AG09309 (cell line): ENCODE measurements at regions not wholly inside any gene's neighbourhood (a gene's known extent, or its start where the extent isn't known, plus 50 kb on each side); places are given as distances from the start of the nearest gene placed in this dataset.

Experiments
- DNase-seq: peaks from one replicate; pipeline ENCODE4 v3.0.0-alpha.2; 2010; ENCODE audit warnings: low read depth
- H3K4me3 ChIP-seq: 2 replicates; pipeline ENCODE4 v1.5.1; 2011; ENCODE audit warnings: mild to moderate bottlenecking, low read depth, low read length, moderate library complexity; ENCODE audit not compliant: control insufficient read depth
- TF ChIP-seq, protein P1 (sequence below): IDR thresholded peaks from 2 replicates; pipeline ENCODE4 v1.5.1; 2011; ENCODE audit warnings: mild to moderate bottlenecking, low read depth, low read length, inconsistent platforms; ENCODE audit not compliant: insufficient read depth, control insufficient read depth; ENCODE audit errors: missing control alignments

DNA sequence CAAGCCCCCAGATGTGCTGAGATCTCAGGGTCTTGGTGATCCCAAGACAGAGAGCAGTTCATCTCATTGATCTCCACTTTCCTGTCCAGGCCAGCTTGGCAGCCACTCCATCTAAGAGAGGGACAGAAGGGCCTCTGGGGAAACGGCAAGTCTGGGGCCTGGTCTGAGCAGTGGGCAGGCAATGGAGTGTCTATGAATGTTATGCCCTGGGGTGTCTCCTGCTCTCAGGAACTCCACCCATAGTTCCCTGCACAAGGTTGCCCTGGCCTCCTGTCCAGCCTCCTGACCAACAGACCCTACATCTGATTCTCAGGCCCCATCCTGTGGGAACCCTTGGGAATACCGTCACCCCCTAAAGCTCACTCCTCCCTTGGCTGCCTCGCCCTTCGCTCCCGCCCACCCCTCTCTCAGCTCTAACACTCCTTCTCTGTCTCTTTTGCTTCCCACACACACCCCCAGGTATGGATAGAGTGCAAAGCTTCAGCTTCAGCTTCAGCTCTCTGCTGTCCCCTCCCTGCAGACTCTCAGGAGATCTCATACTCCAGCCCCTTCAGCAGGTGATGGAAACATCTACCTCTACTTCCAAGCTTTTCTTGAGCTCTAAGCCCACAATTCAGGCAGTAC, 83.0 kb downstream of the HIF1AN start:
- DNase-seq: no peak
- TF ChIP-seq, protein P1, sequence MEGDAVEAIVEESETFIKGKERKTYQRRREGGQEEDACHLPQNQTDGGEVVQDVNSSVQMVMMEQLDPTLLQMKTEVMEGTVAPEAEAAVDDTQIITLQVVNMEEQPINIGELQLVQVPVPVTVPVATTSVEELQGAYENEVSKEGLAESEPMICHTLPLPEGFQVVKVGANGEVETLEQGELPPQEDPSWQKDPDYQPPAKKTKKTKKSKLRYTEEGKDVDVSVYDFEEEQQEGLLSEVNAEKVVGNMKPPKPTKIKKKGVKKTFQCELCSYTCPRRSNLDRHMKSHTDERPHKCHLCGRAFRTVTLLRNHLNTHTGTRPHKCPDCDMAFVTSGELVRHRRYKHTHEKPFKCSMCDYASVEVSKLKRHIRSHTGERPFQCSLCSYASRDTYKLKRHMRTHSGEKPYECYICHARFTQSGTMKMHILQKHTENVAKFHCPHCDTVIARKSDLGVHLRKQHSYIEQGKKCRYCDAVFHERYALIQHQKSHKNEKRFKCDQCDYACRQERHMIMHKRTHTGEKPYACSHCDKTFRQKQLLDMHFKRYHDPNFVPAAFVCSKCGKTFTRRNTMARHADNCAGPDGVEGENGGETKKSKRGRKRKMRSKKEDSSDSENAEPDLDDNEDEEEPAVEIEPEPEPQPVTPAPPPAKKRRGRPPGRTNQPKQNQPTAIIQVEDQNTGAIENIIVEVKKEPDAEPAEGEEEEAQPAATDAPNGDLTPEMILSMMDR: no peak
- H3K4me3 ChIP-seq: no peak overlapping the region

DNA sequence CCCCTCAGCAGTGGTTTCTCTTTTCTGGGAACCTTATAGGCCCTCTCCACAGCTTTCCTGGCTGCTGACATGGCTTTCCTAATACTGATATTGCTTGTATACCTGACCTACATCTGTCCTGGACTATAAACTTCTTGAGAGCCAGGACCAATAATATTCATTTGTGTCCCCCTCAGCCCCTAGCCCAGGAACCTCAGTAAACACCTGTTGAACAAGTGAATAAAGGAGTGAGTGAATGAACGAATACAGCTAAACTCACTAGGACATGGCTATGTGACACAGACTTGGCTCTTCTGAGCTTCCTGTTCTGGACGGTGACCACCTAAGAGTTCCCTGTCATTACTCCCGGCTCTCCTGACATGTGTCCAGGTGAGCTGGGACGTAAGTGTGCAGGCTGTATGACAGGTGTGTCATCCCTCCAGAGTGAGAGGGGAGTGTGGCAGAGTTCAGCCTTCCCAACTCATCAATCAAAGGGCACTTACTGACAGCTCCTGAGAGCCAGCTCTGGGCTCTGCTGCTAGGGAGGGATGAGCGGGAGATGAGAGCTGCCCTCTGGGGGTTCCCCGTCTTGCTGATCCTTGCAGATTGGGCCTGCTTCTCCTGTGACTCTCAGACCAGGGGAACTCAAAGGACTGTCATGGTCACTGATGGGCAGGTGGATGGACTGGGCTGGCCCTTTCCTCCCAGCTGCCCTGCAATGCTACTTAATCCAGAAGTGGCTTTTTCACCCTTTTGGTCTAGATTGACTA, 84.5 kb downstream of the HIF1AN start:
- TF ChIP-seq, protein P1: no peak
- no peak overlapping the region for H3K4me3 ChIP-seq
- DNase-seq: no peak

DNA sequence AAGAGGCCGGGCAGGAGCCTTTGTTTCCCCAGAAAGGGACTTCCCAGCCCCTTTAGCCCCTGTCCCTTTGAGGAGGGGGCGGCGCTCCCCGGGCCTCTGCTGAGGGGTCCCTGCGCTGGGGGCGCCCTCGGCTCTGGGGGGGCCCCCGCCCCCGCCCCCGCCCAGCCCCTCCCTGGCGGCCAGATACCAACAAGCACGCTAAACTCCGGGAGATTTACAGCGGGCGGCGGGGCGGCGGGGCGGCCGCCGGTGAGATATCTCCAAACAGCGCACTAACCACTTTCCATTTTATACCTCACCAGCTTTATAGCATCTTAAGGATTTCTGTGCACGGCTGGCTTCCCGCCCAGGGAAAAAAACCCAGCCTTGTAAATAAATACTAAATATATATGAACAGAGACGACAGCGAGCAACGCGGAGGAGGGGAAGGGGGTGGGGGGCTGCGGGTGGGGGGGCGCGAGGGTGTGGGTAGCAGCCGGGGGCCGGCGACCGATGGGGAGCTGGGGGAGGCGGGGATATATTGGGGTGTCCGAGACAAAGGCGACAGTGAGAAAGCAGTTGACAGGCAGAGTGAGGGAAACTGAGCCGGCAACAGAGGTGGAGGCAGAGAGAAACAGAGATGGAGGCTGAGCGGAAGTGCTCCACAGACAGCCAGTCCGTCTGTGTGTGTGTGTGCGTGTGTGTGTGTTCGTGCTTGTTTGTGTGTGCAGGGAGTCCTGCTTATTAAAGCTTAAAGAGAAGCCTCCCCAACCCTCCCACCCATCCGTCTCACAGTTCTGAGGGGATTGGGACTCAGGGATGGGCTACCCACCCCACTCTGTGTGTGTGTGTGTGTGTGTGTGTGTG, 85.8 kb downstream of the HIF1AN start:
- no peak for DNase-seq
- H3K4me3 ChIP-seq: no peak overlapping the region
- TF ChIP-seq, protein P1: no peak

DNA sequence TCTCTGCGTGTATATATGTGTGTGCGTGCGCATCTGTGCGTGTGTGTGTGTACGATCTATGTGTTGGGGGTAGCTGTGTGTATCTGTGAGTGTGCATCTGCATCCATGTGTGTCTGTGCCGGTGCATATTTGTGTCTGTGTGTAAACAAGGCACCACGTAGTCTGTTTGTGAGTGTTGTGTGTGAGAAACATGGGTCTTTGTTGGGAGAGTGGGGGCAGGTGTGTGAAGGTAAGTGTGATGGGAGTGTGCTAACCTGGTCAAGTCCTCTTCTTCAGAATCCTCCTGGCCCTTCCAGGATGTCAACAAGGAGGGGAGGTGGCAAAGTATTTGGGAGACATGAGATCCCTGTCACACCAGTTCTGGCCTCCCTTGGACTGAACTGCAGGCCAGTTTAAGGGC, 87.2 kb downstream of the HIF1AN start:
- no peak overlapping the region for H3K4me3 ChIP-seq
- no peak for DNase-seq
- TF ChIP-seq, protein P1: no peak

DNA sequence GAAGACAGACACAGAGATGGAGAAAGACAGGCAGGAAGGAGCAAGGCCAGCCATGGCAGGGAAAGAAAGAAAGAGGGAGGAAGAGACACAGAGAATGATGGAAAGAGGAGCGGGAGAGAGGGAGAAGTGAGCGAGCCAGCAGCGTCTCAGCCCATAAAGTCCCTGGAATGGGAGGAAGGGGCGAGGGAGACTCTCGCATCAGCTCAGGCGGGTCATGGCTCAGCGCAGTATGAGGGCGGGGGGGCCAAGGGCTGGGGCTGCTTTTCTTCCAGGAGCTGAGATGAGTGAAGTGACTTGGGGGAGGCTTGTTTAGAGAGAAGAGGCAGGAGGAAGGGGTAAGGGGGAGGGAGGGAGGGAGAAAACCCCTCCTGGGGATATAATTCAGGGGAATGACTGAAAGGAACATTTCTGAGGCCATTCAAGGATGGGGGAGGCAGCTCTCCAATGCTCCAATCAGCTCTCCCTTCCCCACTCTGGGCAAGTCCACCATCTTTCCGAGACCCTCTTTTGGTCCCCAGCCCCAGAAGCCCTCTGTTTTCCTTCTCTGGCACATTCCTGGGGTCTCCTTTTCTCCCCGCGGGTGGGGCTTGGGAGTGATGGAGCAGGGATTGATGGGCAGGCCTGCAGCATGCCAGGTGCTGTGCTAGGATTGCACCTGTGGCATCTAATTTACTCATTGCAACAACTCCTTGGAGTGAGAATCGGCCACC, 87.9 kb downstream of the HIF1AN start:
- no peak overlapping the region for H3K4me3 ChIP-seq

DNA sequence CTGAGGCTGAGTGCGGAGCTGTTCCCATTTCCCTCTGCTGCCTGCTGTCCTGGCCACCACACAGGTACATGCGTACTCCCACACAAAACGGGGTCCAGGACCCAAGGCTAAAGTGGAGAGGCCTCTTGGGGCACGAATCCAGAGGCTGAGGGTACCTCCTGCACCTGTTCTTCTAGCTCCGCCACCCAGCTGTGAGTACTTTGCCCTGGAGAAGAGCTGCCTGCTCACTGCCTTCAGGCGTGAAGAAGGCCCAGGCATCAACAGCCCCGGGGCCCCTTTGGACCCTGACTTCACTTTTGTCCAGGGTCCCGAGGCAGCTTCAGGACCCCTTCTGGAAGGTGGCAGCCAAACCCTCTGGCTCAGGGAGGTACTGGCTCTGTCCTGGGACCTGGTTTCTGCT, 88.6 kb downstream of the HIF1AN start:
- H3K4me3 ChIP-seq: no peak overlapping the region
- no peak for DNase-seq

More for the DNA sequence above, 87.9 kb downstream of the HIF1AN start:
- TF ChIP-seq, protein P1: no peak
- DNase-seq: no peak

More for the DNA sequence above, 88.6 kb downstream of the HIF1AN start:
- TF ChIP-seq, protein P1: no peak
